Nephron (organoid): ENCODE measurements at regions not wholly inside any gene's neighbourhood (a gene's known extent, or its start where the extent isn't known, plus 50 kb on each side); places are given as distances from the start of the nearest gene placed in this dataset.

Source experiments
- H3K27ac Mint-ChIP-seq, 3 experiments: 2 replicates each; pipeline ENCODE4 v1.8.0; 2020; ENCODE audit warnings: mixed read lengths in 3 of 3, mild to moderate bottlenecking in 2 of 3, moderate library complexity in 1 of 3
- H3K27me3 Mint-ChIP-seq: 2 replicates; pipeline ENCODE4 v1.8.0; 2021; ENCODE audit warnings: low read depth, mild to moderate bottlenecking, moderate library complexity, mixed read lengths
- H3K36me3 Mint-ChIP-seq: 2 replicates; pipeline ENCODE4 v1.8.0; 2020; ENCODE audit warnings: low read depth, mixed read lengths
- H3K4me1 Mint-ChIP-seq: 2 replicates; pipeline ENCODE4 v1.8.0; 2020; ENCODE audit warnings: mixed read lengths
- H3K4me3 Mint-ChIP-seq, 3 experiments: 2 replicates each; pipeline ENCODE4 v1.8.0; 2020; ENCODE audit warnings: mild to moderate bottlenecking in 3 of 3, mixed read lengths in 3 of 3, moderate library complexity in 2 of 3
- H3K9me3 Mint-ChIP-seq: 2 replicates; pipeline ENCODE4 v1.8.0; 2020; ENCODE audit warnings: mixed read lengths
- TF ChIP-seq, protein P1 (sequence below), 3 experiments: fragments of 200-600 bp; sonication (generic); IDR thresholded peaks; one replicate each; pipeline ENCODE4 v1.5.0; 2021; ENCODE audit warnings: antibody characterized with exemption in 3 of 3; ENCODE audit not compliant: unreplicated experiment in 3 of 3

DNA sequence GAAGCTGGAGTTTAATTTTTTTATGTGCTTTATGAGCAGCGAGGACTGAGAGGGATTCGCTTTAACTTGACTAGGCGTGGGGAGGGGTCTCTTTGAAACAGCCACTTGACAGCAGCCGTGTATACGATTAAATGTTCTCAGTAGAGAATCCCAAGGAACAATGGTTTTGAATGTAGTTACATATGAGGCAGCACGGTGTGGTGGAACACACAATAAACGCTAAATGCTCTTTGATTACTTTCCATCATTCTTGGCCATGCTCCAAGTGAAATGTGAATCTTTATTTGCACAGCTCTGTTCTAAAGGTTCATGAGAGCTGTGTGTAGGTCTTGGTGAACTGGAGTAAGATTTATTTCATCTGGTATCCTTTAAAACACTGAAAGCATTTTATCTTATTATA lies 251.4 kb upstream of the TGFBR2 start:
- peaks cover 25% of the 10 kb centered on the region for H3K4me1 Mint-ChIP-seq
- TF ChIP-seq, protein P1, sequence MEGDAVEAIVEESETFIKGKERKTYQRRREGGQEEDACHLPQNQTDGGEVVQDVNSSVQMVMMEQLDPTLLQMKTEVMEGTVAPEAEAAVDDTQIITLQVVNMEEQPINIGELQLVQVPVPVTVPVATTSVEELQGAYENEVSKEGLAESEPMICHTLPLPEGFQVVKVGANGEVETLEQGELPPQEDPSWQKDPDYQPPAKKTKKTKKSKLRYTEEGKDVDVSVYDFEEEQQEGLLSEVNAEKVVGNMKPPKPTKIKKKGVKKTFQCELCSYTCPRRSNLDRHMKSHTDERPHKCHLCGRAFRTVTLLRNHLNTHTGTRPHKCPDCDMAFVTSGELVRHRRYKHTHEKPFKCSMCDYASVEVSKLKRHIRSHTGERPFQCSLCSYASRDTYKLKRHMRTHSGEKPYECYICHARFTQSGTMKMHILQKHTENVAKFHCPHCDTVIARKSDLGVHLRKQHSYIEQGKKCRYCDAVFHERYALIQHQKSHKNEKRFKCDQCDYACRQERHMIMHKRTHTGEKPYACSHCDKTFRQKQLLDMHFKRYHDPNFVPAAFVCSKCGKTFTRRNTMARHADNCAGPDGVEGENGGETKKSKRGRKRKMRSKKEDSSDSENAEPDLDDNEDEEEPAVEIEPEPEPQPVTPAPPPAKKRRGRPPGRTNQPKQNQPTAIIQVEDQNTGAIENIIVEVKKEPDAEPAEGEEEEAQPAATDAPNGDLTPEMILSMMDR (IDR thresholded peaks at IDR 0.05; ENCODE audit: unreplicated experiment in 3 of 3), result no peak
- H3K27me3 Mint-ChIP-seq, result no peaks in the 10 kb centered on the region
- no peaks in the 10 kb centered on the region for H3K9me3 Mint-ChIP-seq
- peak overlapping the region; percentile 17 to 59 (median 45) for H3K27ac Mint-ChIP-seq
- no peaks in the 10 kb centered on the region for H3K36me3 Mint-ChIP-seq
- H3K4me3 Mint-ChIP-seq, result peak overlapping the region in 1 of 3 experiments; percentile 30

DNA sequence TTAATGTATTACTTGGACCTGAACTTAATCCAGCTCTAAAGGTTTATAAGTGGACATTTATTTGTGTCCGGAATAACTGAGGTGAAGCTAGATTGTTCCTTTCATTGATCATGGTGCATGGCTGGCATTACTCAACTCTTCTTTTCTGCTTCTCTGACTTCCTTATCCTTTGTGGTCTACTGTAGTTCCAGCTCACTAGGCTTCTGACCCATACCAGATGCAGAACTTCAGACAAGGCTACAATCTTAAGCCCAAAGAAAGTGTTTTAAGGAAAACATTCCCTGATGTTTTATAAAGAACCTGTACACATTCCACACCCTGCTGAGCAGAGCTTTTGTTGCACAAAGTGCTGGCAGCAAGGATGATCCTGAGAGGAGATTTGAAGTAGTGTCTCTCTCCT lies 250.8 kb upstream of the TGFBR2 start:
- peak overlapping the region in 2 of 3 experiments; percentile 11 to 45 for H3K27ac Mint-ChIP-seq
- H3K36me3 Mint-ChIP-seq, result no peaks in the 10 kb centered on the region

DNA sequence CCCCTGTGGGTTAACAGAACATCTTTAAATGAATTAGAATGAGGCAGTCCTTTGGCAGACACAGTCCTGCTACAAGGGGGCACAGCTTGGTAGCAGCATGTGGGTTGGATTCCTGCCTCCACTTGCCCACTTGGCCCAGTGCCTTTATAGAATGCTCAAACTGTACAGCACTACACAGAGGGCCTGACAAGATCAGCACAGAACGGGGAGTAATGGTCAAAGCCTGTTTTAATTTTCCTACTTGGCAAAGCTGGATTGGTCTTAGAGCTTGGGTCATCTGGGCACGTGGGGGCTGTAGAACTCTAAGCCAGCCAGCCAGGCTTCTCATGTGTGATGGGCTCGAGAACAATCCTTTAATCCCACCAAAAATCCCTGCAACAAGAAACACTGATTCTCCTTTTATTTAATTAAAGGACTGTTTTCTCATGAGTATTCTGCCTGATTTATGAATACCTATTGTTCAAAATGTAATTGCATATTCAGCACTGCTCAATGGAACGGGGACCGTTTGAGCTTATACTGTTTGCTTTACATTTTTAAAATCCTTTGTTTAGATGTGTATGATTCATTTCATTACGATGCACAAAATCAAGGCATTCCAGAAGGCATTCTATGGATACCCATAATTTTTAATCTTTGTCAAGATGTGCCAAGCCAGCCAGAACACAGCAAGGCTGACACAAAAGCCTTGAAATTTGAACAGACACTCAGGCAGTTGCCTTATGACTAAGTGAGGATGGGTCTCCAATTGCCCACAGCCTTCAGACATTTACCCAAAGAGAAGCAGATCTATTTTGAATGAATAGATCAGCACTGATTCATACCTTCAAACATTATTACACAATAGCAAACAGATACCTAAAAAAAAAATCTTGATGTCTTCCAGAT lies 249.3 kb upstream of the TGFBR2 start:
- Mint-ChIP-seq H3K27ac (peak overlapping the region in 1 of 3 experiments; percentile 18), H3K4me3 (no peak overlapping the region), H3K4me1 (peaks cover 25% of the 10 kb centered on the region), H3K27me3 (no peaks in the 10 kb centered on the region), H3K9me3 (no peaks in the 10 kb centered on the region), H3K36me3 (no peaks in the 10 kb centered on the region)
- TF ChIP-seq, protein P1 (IDR thresholded peaks at IDR 0.05; ENCODE audit: unreplicated experiment in 3 of 3), result no peak

More for the DNA sequence above, 250.8 kb upstream of the TGFBR2 start:
- no peak overlapping the region for H3K4me3 Mint-ChIP-seq
- no peaks in the 10 kb centered on the region for H3K9me3 Mint-ChIP-seq
- peaks cover 25% of the 10 kb centered on the region for H3K4me1 Mint-ChIP-seq
- H3K27me3 Mint-ChIP-seq, result no peaks in the 10 kb centered on the region
- TF ChIP-seq, protein P1 (IDR thresholded peaks at IDR 0.05; ENCODE audit: unreplicated experiment in 3 of 3), result no peak

DNA sequence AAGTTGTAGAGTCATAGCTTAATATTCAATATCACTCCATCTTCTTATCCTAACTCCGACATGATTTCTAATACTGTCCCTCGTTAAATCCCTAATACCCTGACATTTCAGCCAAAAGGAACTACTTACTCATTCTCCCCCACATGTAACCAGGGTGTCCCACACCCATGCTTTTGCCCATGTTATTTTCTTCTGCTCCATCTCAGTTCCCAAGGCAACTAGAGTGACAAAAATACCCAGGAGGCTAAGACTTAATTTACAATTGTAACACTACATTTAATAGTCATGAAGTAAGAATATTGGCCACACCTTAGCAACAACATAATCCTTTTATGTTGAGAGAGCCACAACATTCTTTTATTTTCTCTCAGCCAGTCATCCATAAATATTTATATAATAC lies 248.5 kb upstream of the TGFBR2 start:
- H3K4me1 Mint-ChIP-seq, result peaks cover 20% of the 10 kb centered on the region
- no peak overlapping the region for H3K27ac Mint-ChIP-seq
- no peaks in the 10 kb centered on the region for H3K27me3 Mint-ChIP-seq
- TF ChIP-seq, protein P1 (IDR thresholded peaks at IDR 0.05; ENCODE audit: unreplicated experiment in 3 of 3), result no peak
- peaks cover 2% of the 10 kb centered on the region for H3K36me3 Mint-ChIP-seq
- H3K9me3 Mint-ChIP-seq, result peaks cover 4% of the 10 kb centered on the region
- no peak overlapping the region for H3K4me3 Mint-ChIP-seq

DNA sequence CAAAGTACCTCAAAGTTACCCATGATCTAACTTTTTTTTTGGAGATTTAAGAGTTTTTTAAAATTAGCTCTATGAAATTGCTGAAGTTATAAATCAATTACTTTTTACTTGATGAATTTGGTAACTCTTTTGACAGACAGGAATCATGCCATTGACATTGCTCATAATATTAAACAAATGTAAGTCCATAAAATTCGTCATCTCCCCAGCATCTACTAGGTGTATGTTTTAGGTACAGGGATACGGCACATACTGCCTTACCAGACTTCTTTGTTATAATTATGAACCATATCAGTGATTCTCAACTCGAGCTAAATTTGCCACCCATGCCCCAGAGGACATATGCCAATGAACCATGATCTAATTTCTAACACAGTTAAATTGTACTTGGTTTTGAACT lies 247.5 kb upstream of the TGFBR2 start:
- Mint-ChIP-seq H3K4me1 (peaks cover 20% of the 10 kb centered on the region), H3K27ac (no peak overlapping the region), H3K27me3 (no peaks in the 10 kb centered on the region), H3K36me3 (peaks cover 3% of the 10 kb centered on the region), H3K4me3 (no peak overlapping the region), H3K9me3 (peaks cover 8% of the 10 kb centered on the region)
- TF ChIP-seq, protein P1 (IDR thresholded peaks at IDR 0.05; ENCODE audit: unreplicated experiment in 3 of 3), result no peak

DNA sequence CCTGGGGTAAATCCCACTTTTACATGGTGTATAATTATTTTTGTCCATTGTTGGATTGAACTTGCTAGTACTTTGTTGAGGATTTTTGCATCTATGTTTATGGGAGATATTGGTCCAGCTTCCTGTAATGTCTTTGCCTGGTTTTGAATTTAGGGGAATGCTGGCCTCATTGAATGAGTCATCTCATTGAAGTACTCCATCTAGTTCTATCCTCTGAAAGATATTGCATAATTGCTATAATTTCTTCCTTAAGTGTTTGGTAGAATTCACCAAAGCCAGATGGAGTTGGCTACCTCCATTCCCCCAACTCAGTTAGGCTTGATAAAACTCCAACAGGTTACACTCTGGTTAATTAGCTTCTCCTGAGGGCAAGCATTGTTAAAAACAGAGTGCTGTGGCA lies 237.4 kb upstream of the TGFBR2 start:
- Mint-ChIP-seq H3K9me3 (peaks cover 11% of the 10 kb centered on the region), H3K27me3 (peaks cover 3% of the 10 kb centered on the region), H3K27ac (peak overlapping the region in 1 of 3 experiments; percentile 36), H3K36me3 (no peaks in the 10 kb centered on the region), H3K4me1 (peaks cover 17% of the 10 kb centered on the region), H3K4me3 (no peak overlapping the region)
- TF ChIP-seq, protein P1 (IDR thresholded peaks at IDR 0.05; ENCODE audit: unreplicated experiment in 3 of 3), result no peak
